ENCODE measurements at regions not wholly inside any gene's neighbourhood (a gene's known extent, or its start where the extent isn't known, plus 50 kb on each side); places are given as distances from the start of the nearest gene placed in this dataset.

DNA sequence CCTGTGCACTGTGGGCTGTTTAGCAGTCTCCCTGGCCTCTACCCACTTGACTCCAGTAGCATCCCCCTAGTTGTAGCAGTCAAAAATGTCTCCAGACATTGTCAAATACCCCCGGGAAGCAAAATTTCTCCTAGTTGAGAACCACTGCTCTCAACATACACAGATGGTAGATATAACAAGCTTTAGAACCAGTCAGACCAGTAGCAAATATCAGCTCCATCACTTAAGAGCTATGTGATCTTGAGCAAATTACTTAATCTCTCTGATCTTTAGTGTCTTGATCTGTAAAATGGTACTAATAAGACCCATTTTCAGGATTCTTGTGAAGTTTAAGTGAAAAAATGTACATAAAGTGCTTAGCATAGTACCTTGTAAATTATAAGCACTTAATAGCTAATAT, 96.2 kb downstream of the DUSP6 start:
- TF ChIP-seq, protein P1, sequence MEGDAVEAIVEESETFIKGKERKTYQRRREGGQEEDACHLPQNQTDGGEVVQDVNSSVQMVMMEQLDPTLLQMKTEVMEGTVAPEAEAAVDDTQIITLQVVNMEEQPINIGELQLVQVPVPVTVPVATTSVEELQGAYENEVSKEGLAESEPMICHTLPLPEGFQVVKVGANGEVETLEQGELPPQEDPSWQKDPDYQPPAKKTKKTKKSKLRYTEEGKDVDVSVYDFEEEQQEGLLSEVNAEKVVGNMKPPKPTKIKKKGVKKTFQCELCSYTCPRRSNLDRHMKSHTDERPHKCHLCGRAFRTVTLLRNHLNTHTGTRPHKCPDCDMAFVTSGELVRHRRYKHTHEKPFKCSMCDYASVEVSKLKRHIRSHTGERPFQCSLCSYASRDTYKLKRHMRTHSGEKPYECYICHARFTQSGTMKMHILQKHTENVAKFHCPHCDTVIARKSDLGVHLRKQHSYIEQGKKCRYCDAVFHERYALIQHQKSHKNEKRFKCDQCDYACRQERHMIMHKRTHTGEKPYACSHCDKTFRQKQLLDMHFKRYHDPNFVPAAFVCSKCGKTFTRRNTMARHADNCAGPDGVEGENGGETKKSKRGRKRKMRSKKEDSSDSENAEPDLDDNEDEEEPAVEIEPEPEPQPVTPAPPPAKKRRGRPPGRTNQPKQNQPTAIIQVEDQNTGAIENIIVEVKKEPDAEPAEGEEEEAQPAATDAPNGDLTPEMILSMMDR (IDR thresholded peaks at IDR 0.05; ENCODE audit: poor library complexity), result no peak
- TF ChIP-seq EZH2 (IDR thresholded peaks at IDR 0.05; ENCODE audit: borderline replicate concordance), result no peak
- no peak for TF ChIP-seq EZH2phosphoT487 (IDR thresholded peaks at IDR 0.05; ENCODE audit: low read depth, severe bottlenecking, unreplicated experiment)
- H3K36me3 ChIP-seq (replicated peaks; ENCODE audit: insufficient read depth, low read depth), result no peaks in the 10 kb centered on the region
- H3K27me3 ChIP-seq, result no peaks in the 10 kb centered on the region
- no peak overlapping the region for H3K4me2 ChIP-seq
- 69% methylated on average over 1 of the region's 1 CpG for WGBS (ENCODE audit: low lambda C conversion rate, missing lambda C conversion rate)
- no peaks in the 10 kb centered on the region for H3K9me2 ChIP-seq (replicated peaks; ENCODE audit: insufficient read depth)
- H4K20me1 ChIP-seq (ENCODE audit: insufficient read depth, poor library complexity, severe bottlenecking), result no peaks in the 10 kb centered on the region
- no peak overlapping the region for H3K4me3 ChIP-seq
- no peak overlapping the region for H3K27ac ChIP-seq
- H2AFZ ChIP-seq, result no peak overlapping the region
- no peaks in the 10 kb centered on the region for H3K9me3 ChIP-seq (ENCODE audit: low read depth)
- no peaks in the 10 kb centered on the region for H3K4me1 ChIP-seq (ENCODE audit: insufficient read depth)
- no peaks in the 10 kb centered on the region for H3K79me2 ChIP-seq
- DNase-seq (ENCODE audit: low spot score), result no peak

DNA sequence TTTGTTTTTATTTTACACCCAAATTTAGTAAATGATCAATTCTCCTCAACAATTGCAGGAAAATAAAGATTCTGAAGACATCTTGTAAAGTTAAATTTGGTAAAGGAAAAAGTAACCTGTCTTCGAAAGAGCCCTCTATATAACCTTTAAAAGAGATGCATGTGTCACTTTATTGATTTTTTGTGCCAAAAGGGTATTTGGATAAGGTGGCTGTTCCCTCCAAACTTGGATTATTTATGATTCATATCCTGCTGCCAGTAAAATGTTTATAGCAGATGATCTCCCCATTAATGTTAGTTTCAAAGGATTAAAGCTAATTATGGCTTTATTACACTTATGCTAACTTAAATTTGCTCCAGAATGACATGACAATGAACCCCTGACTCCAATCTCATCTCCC, 98.8 kb downstream of the DUSP6 start:
- WGBS (ENCODE audit: low lambda C conversion rate, missing lambda C conversion rate), result 96% methylated on average over 1 of the region's 1 CpG
- H2AFZ ChIP-seq, result no peak overlapping the region
- no peak overlapping the region for H3K4me3 ChIP-seq
- TF ChIP-seq, protein P1 (IDR thresholded peaks at IDR 0.05; ENCODE audit: poor library complexity), result no peak
- TF ChIP-seq EZH2 (IDR thresholded peaks at IDR 0.05; ENCODE audit: borderline replicate concordance), result no peak
- no peak for TF ChIP-seq EZH2phosphoT487 (IDR thresholded peaks at IDR 0.05; ENCODE audit: low read depth, severe bottlenecking, unreplicated experiment)
- H3K9me2 ChIP-seq (replicated peaks; ENCODE audit: insufficient read depth), result no peaks in the 10 kb centered on the region
- H3K36me3 ChIP-seq (replicated peaks; ENCODE audit: insufficient read depth, low read depth), result no peaks in the 10 kb centered on the region
- no peaks in the 10 kb centered on the region for H3K4me1 ChIP-seq (ENCODE audit: insufficient read depth)
- H3K79me2 ChIP-seq, result no peaks in the 10 kb centered on the region
- no peak for DNase-seq (ENCODE audit: low spot score)
- H3K27ac ChIP-seq, result no peak overlapping the region
- H3K27me3 ChIP-seq, result no peaks in the 10 kb centered on the region
- no peaks in the 10 kb centered on the region for H4K20me1 ChIP-seq (ENCODE audit: insufficient read depth, poor library complexity, severe bottlenecking)
- H3K4me2 ChIP-seq, result no peak overlapping the region
- no peaks in the 10 kb centered on the region for H3K9me3 ChIP-seq (ENCODE audit: low read depth)

DNA sequence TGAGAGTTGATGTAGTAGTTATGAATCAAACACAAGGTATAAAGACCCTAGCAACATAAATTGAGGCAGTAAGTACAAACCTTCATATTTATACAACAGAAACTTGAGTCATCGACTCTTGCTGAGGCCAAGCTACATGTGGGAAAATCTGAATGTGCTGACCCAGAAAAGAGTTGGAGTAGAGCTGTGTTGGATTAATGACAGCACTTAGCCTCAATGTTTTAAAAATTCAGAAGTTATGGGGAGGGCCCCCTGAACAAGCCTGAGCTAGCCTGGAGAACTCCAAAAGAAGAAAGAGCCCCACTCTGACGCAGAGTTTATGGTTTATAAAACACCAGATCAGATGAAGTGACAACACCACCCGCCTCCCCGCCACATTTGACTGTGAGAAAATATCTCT, 100.0 kb downstream of the DUSP6 start:
- Histone ChIP-seq H3K9me3 (ENCODE audit: low read depth) (no peaks in the 10 kb centered on the region), H3K4me3 (no peak overlapping the region), H3K27me3 (no peaks in the 10 kb centered on the region), H3K9me2 (replicated peaks; ENCODE audit: insufficient read depth) (no peaks in the 10 kb centered on the region), H3K79me2 (no peaks in the 10 kb centered on the region), H3K27ac (peak overlapping the region; percentile 39), H3K4me2 (no peak overlapping the region), H4K20me1 (ENCODE audit: insufficient read depth, poor library complexity, severe bottlenecking) (no peaks in the 10 kb centered on the region), H3K4me1 (ENCODE audit: insufficient read depth) (no peaks in the 10 kb centered on the region), H2AFZ (no peak overlapping the region), H3K36me3 (replicated peaks; ENCODE audit: insufficient read depth, low read depth) (no peaks in the 10 kb centered on the region)
- TF ChIP-seq EZH2 (IDR thresholded peaks at IDR 0.05; ENCODE audit: borderline replicate concordance), result no peak
- TF ChIP-seq, protein P1 (IDR thresholded peaks at IDR 0.05; ENCODE audit: poor library complexity), result no peak
- TF ChIP-seq EZH2phosphoT487 (IDR thresholded peaks at IDR 0.05; ENCODE audit: low read depth, severe bottlenecking, unreplicated experiment), result no peak
- WGBS (ENCODE audit: low lambda C conversion rate, missing lambda C conversion rate), result 82% methylated on average over 4 of the region's 4 CpGs
- no peak for DNase-seq (ENCODE audit: low spot score)

Data from hepatocyte (in vitro differentiated cells).